ENCODE measurements at regions not wholly inside any gene's neighbourhood (a gene's known extent, or its start where the extent isn't known, plus 50 kb on each side); places are given as distances from the start of the nearest gene placed in this dataset.

- no peak overlapping the region for H3K4me3 ChIP-seq (ENCODE audit: control insufficient read depth in 2 of 3, extremely low read depth in 1 of 3, insufficient read depth in 2 of 3, low read depth in 1 of 3, low read length in 3 of 3)
- no peak overlapping the region for H3K27ac ChIP-seq (ENCODE audit: control insufficient read depth, insufficient read depth, low read length)
- H2AFZ ChIP-seq (ENCODE audit: control insufficient read depth, low read length) = no peak overlapping the region
- DNase-seq (ENCODE audit: low read depth, low spot score) (no peak), FAIRE-seq (no peak)
- no peaks in the 10 kb centered on the region for H4K20me1 ChIP-seq (ENCODE audit: control insufficient read depth, extremely low read depth, insufficient read depth, low read length)
- no peaks in the 10 kb centered on the region for H3K9me1 ChIP-seq (ENCODE audit: control insufficient read depth, extremely low read depth, insufficient read depth, low read length)
- dilution Hi-C loops (cut with MboI; ENCODE audit: extremely low pct_ligation_motif_present, low sequenced_read_pairs) = no loop called here
- no peaks in the 10 kb centered on the region for H3K79me2 ChIP-seq (ENCODE audit: control insufficient read depth, insufficient read depth, low read length)
- H3K9ac ChIP-seq (ENCODE audit: control insufficient read depth, extremely low read depth, insufficient read depth, low read length) = no peak overlapping the region
- H3K36me3 ChIP-seq (ENCODE audit: control insufficient read depth in 2 of 2, extremely low read depth in 1 of 2, insufficient read depth in 2 of 2, low read length in 2 of 2) = no peaks in the 10 kb centered on the region
- no peaks in the 10 kb centered on the region for H3K4me1 ChIP-seq (ENCODE audit: control insufficient read depth, extremely low read depth, insufficient read depth, low read length)
- H3K27me3 ChIP-seq (ENCODE audit: control insufficient read depth, extremely low read depth, insufficient read depth, low read length) = no peaks in the 10 kb centered on the region
- H3K4me2 ChIP-seq (ENCODE audit: control insufficient read depth, extremely low read depth, insufficient read depth, low read depth, low read length) = no peak overlapping the region
- TF ChIP-seq EZH2 (IDR thresholded peaks at IDR 0.05; ENCODE audit: low read length) = no peak
- TF ChIP-seq CTCF (optimal IDR thresholded peaks at IDR 0.05 in 1 of 3, IDR thresholded peaks at IDR 0.05 in 1 of 3, conservative IDR thresholded peaks at IDR 0.05 in 1 of 3; ENCODE audit: extremely low read depth in 1 of 3, insufficient read depth in 2 of 3, low read length in 3 of 3) = no peak
- no peaks in the 10 kb centered on the region for H3K9me3 ChIP-seq (ENCODE audit: control insufficient read depth, low read depth, low read length)
Measured at GRCh38 chr5:6190838-6191237, 187.5 kb downstream of the MED10 start.

- no peaks in the 10 kb centered on the region for H3K36me3 ChIP-seq (ENCODE audit: control insufficient read depth in 2 of 2, extremely low read depth in 1 of 2, insufficient read depth in 2 of 2, low read length in 2 of 2)
- H3K4me1 ChIP-seq (ENCODE audit: control insufficient read depth, extremely low read depth, insufficient read depth, low read length) = no peaks in the 10 kb centered on the region
- FAIRE-seq (no peak), DNase-seq (ENCODE audit: low read depth, low spot score) (no peak)
- no peaks in the 10 kb centered on the region for H3K9me3 ChIP-seq (ENCODE audit: control insufficient read depth, low read depth, low read length)
- no peak overlapping the region for H3K27ac ChIP-seq (ENCODE audit: control insufficient read depth, insufficient read depth, low read length)
- no peak overlapping the region for H3K4me3 ChIP-seq (ENCODE audit: control insufficient read depth in 2 of 3, extremely low read depth in 1 of 3, insufficient read depth in 2 of 3, low read depth in 1 of 3, low read length in 3 of 3)
- no peak overlapping the region for H2AFZ ChIP-seq (ENCODE audit: control insufficient read depth, low read length)
- no peak overlapping the region for H3K9ac ChIP-seq (ENCODE audit: control insufficient read depth, extremely low read depth, insufficient read depth, low read length)
- no peaks in the 10 kb centered on the region for H3K79me2 ChIP-seq (ENCODE audit: control insufficient read depth, insufficient read depth, low read length)
- no peaks in the 10 kb centered on the region for H3K27me3 ChIP-seq (ENCODE audit: control insufficient read depth, extremely low read depth, insufficient read depth, low read length)
- dilution Hi-C loops (cut with MboI; ENCODE audit: extremely low pct_ligation_motif_present, low sequenced_read_pairs) = no loop called here
- TF ChIP-seq EZH2 (IDR thresholded peaks at IDR 0.05; ENCODE audit: low read length) (no peak), CTCF (optimal IDR thresholded peaks at IDR 0.05 in 1 of 3, IDR thresholded peaks at IDR 0.05 in 1 of 3, conservative IDR thresholded peaks at IDR 0.05 in 1 of 3; ENCODE audit: extremely low read depth in 1 of 3, insufficient read depth in 2 of 3, low read length in 3 of 3) (no peak)
- no peaks in the 10 kb centered on the region for H3K9me1 ChIP-seq (ENCODE audit: control insufficient read depth, extremely low read depth, insufficient read depth, low read length)
- no peaks in the 10 kb centered on the region for H4K20me1 ChIP-seq (ENCODE audit: control insufficient read depth, extremely low read depth, insufficient read depth, low read length)
- no peak overlapping the region for H3K4me2 ChIP-seq (ENCODE audit: control insufficient read depth, extremely low read depth, insufficient read depth, low read depth, low read length)
Measured at GRCh38 chr5:6188976-6189375, 189.4 kb downstream of the MED10 start.

All from keratinocyte (primary cell).